ENCODE measurements at regions not wholly inside any gene's neighbourhood (a gene's known extent, or its start where the extent isn't known, plus 50 kb on each side); places are given as distances from the start of the nearest gene placed in this dataset.

GRCh38 chr10:83937161-83937560, 202.1 kb upstream of the GHITM start:
- H3K27me3 ChIP-seq (ENCODE audit: insufficient read depth, low read length), result no peaks in the 10 kb centered on the region
- Mint-ChIP-seq H3K27ac (ENCODE audit: unreplicated experiment) (no peak overlapping the region), H3K4me3 (ENCODE audit: unreplicated experiment) (no peak overlapping the region), H3K4me1 (ENCODE audit: low read depth, unreplicated experiment) (no peaks in the 10 kb centered on the region), H3K9me3 (ENCODE audit: unreplicated experiment) (peaks cover 3% of the 10 kb centered on the region), H3K27me3 (ENCODE audit: low read depth, unreplicated experiment) (peaks cover 22% of the 10 kb centered on the region), H3K36me3 (ENCODE audit: low read depth, unreplicated experiment) (no peaks in the 10 kb centered on the region)
- no peak overlapping the region for H2AFZ ChIP-seq (ENCODE audit: low read depth, low read length)
- H3K36me3 ChIP-seq (ENCODE audit: insufficient read depth, low read length), result no peaks in the 10 kb centered on the region
- DNase-seq (ENCODE audit: low read depth) (no peak), FAIRE-seq (no peak)
- TF ChIP-seq EZH2 (IDR thresholded peaks at IDR 0.05; ENCODE audit: insufficient read depth, low read length), result no peak
- TF ChIP-seq, protein P1, sequence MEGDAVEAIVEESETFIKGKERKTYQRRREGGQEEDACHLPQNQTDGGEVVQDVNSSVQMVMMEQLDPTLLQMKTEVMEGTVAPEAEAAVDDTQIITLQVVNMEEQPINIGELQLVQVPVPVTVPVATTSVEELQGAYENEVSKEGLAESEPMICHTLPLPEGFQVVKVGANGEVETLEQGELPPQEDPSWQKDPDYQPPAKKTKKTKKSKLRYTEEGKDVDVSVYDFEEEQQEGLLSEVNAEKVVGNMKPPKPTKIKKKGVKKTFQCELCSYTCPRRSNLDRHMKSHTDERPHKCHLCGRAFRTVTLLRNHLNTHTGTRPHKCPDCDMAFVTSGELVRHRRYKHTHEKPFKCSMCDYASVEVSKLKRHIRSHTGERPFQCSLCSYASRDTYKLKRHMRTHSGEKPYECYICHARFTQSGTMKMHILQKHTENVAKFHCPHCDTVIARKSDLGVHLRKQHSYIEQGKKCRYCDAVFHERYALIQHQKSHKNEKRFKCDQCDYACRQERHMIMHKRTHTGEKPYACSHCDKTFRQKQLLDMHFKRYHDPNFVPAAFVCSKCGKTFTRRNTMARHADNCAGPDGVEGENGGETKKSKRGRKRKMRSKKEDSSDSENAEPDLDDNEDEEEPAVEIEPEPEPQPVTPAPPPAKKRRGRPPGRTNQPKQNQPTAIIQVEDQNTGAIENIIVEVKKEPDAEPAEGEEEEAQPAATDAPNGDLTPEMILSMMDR (IDR thresholded peaks at IDR 0.05; ENCODE audit: insufficient read depth, low read depth, low read length), result no peak
- no peak overlapping the region for H3K4me3 ChIP-seq (ENCODE audit: insufficient read depth, low read depth, low read length)
- H3K4me2 ChIP-seq (ENCODE audit: low read length), result no peak overlapping the region
- H3K9ac ChIP-seq (ENCODE audit: low read length), result no peak overlapping the region
- H3K9me3 ChIP-seq (ENCODE audit: insufficient read depth, low read depth, low read length), result no peaks in the 10 kb centered on the region
- no peaks in the 10 kb centered on the region for H3K79me2 ChIP-seq (ENCODE audit: insufficient read depth, low read length)
- no peaks in the 10 kb centered on the region for H4K20me1 ChIP-seq (ENCODE audit: insufficient read depth, low read length)
- H3K4me1 ChIP-seq (ENCODE audit: insufficient read depth, low read length), result no peaks in the 10 kb centered on the region
- no peak overlapping the region for H3K27ac ChIP-seq (ENCODE audit: low read depth, low read length)

DNA sequence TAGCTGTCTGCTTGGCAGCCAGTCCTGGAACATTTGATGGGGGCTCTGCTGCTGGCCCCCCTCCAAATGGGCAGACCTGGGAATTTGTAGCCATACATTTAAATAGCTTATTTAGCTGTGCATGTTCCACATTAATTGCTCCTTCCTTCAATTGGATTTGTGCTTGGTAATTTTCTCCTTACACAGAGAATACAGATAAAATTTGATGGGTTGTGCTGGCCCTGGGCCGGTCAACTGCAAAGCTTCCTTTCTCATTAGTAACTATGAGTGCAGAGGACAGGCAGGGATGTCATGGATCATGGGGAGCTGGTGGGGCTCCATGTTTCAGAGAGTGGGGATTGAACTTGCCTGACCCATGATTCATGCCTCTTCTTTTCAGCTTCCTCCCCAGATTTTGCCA, 201.5 kb upstream of the GHITM start:
- TF ChIP-seq, protein P1 (IDR thresholded peaks at IDR 0.05; ENCODE audit: insufficient read depth, low read depth, low read length), result no peak
- TF ChIP-seq EZH2 (IDR thresholded peaks at IDR 0.05; ENCODE audit: insufficient read depth, low read length), result no peak
- Mint-ChIP-seq H3K36me3 (ENCODE audit: low read depth, unreplicated experiment) (no peaks in the 10 kb centered on the region), H3K27me3 (ENCODE audit: low read depth, unreplicated experiment) (peaks cover 20% of the 10 kb centered on the region), H3K9me3 (ENCODE audit: unreplicated experiment) (peaks cover 3% of the 10 kb centered on the region), H3K27ac (ENCODE audit: unreplicated experiment) (no peak overlapping the region), H3K4me1 (ENCODE audit: low read depth, unreplicated experiment) (no peaks in the 10 kb centered on the region), H3K4me3 (ENCODE audit: unreplicated experiment) (no peak overlapping the region)
- DNase-seq (ENCODE audit: low read depth) (no peak), FAIRE-seq (no peak)
- Histone ChIP-seq H3K27ac (ENCODE audit: low read depth, low read length) (no peak overlapping the region), H3K9ac (ENCODE audit: low read length) (no peak overlapping the region), H3K4me1 (ENCODE audit: insufficient read depth, low read length) (no peaks in the 10 kb centered on the region), H2AFZ (ENCODE audit: low read depth, low read length) (no peak overlapping the region), H3K4me3 (ENCODE audit: insufficient read depth, low read depth, low read length) (no peak overlapping the region), H3K36me3 (ENCODE audit: insufficient read depth, low read length) (no peaks in the 10 kb centered on the region), H3K9me3 (ENCODE audit: insufficient read depth, low read depth, low read length) (no peaks in the 10 kb centered on the region), H3K79me2 (ENCODE audit: insufficient read depth, low read length) (no peaks in the 10 kb centered on the region), H4K20me1 (ENCODE audit: insufficient read depth, low read length) (no peaks in the 10 kb centered on the region), H3K27me3 (ENCODE audit: insufficient read depth, low read length) (no peaks in the 10 kb centered on the region), H3K4me2 (ENCODE audit: low read length) (no peak overlapping the region)

- no peaks in the 10 kb centered on the region for H3K36me3 ChIP-seq (ENCODE audit: insufficient read depth, low read length)
- H3K36me3 Mint-ChIP-seq (ENCODE audit: low read depth, unreplicated experiment), result no peaks in the 10 kb centered on the region
- no peaks in the 10 kb centered on the region for H3K4me1 ChIP-seq (ENCODE audit: insufficient read depth, low read length)
- H3K27me3 Mint-ChIP-seq (ENCODE audit: low read depth, unreplicated experiment), result peaks cover 20% of the 10 kb centered on the region
- peaks cover 3% of the 10 kb centered on the region for H3K9me3 Mint-ChIP-seq (ENCODE audit: unreplicated experiment)
- H3K9ac ChIP-seq (ENCODE audit: low read length), result no peak overlapping the region
- no peak for DNase-seq (ENCODE audit: low read depth)
- no peaks in the 10 kb centered on the region for H4K20me1 ChIP-seq (ENCODE audit: insufficient read depth, low read length)
- H2AFZ ChIP-seq (ENCODE audit: low read depth, low read length), result no peak overlapping the region
- H3K4me2 ChIP-seq (ENCODE audit: low read length), result no peak overlapping the region
- no peaks in the 10 kb centered on the region for H3K4me1 Mint-ChIP-seq (ENCODE audit: low read depth, unreplicated experiment)
- no peak overlapping the region for H3K4me3 ChIP-seq (ENCODE audit: insufficient read depth, low read depth, low read length)
- no peak for TF ChIP-seq EZH2 (IDR thresholded peaks at IDR 0.05; ENCODE audit: insufficient read depth, low read length)
- TF ChIP-seq, protein P1 (IDR thresholded peaks at IDR 0.05; ENCODE audit: insufficient read depth, low read depth, low read length), result no peak
- H3K9me3 ChIP-seq (ENCODE audit: insufficient read depth, low read depth, low read length), result no peaks in the 10 kb centered on the region
- FAIRE-seq, result no peak
- H3K27me3 ChIP-seq (ENCODE audit: insufficient read depth, low read length), result no peaks in the 10 kb centered on the region
- no peak overlapping the region for H3K27ac Mint-ChIP-seq (ENCODE audit: unreplicated experiment)
- H3K4me3 Mint-ChIP-seq (ENCODE audit: unreplicated experiment), result no peak overlapping the region
- no peaks in the 10 kb centered on the region for H3K79me2 ChIP-seq (ENCODE audit: insufficient read depth, low read length)
- H3K27ac ChIP-seq (ENCODE audit: low read depth, low read length), result no peak overlapping the region
These were observed 198.1 kb upstream of the GHITM start for GRCh38 chr10:83941189-83941588.
